T-helper 2 cell treated with Interferon-gamma antibody and Interleukin-4, amounts not matched to agents 100 ng/mL and 5 ng/mL, for 36 hours (primary cell): ENCODE measurements at regions not wholly inside any gene's neighbourhood (a gene's known extent, or its start where the extent isn't known, plus 50 kb on each side); places are given as distances from the start of the nearest gene placed in this dataset.

ENCODE experiments used
- intact Hi-C: fragments of 100-400 bp; cut with micrococcal nuclease; formaldehyde crosslinking; loops from one replicate; pipeline ENCODE4 v1.15.1; 2023

DNA sequence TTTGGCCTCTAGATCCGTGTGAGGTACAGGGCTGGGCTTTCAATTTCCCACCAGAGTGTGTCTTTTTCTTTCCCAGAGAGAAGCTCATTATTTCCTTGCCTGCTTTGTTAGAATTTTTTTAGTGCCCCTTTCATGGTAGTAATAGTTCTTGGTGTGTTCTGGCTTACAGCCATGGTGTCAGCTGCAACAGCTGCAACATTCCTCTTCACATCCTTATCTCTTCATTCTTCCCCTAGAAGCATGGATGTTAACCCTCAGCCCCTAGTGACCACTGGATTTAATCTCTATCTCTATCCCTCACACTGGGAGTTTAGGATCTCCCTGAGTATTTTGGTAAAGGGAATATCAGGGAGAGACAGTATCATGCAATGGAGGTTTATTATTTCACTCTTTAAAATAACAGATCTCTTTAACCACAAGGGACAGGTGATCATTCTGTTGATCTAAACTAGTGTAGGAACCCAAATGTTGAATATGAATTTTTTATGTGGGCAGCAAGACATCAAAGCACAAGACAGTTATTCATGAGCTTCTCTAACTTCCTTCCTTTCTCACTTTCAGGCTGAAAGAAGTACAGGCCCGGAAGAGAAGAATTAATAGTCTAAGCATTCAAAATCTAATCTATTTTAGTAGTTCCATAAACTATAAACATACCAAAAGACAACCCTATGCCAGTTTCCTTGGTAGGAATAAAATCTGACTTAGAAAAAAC lies 160.2 kb downstream of the FAM170A start:
- intact Hi-C loops: no loop called here

- intact Hi-C loops: no loop called here
Observed at GRCh38 chr5:119792161-119792799, 162.9 kb downstream of the FAM170A start.

DNA sequence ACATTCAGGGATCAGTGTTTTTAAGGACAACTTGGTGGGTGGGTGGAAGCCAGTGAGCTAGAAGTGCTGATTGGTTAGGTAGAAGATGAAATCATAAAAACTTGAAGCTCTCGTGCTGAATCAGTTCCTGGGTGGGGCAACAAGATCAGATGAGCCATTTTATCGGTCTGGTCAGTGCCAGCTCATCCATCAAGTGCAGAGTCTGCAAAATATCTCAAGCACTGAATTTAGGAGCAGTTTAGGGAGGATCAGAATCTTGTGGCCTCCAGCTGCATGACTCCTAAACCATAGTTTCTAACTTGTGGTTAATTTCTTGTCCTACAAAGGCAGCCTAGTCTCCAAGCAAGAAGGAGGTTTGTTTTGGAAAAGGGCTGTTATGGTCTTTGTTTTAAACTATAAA lies 166.4 kb downstream of the FAM170A start:
- intact Hi-C loops: no loop called here

GRCh38 chr5:119801570-119801969 lies 172.2 kb downstream of the FAM170A start:
- intact Hi-C loops: no loop called here

DNA sequence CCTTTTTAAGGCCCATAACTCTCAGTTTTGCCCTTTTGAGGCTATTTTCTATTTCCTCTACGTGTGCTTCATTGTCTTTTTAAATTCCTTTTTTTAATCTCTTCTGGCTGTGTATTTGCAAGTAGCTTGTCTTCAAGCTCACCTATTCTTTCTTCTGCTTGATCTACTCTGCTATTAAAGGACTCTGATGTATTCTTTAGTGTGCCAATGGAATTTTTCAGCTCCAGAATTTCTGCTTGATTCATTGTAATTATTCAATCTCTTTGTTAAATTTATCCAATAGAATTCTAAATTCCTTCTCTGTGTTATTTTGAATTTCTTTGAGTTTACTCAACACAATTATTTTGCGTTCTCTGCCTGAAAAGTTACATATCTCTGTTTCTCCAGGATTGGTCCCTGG lies 178.7 kb downstream of the FAM170A start:
- intact Hi-C loops: no loop called here

GRCh38 chr5:119808474-119808873 lies 179.1 kb downstream of the FAM170A start:
- intact Hi-C loops: no loop called here

GRCh38 chr5:119810217-119810616 lies 180.9 kb downstream of the FAM170A start:
- intact Hi-C loops: no loop called here

DNA sequence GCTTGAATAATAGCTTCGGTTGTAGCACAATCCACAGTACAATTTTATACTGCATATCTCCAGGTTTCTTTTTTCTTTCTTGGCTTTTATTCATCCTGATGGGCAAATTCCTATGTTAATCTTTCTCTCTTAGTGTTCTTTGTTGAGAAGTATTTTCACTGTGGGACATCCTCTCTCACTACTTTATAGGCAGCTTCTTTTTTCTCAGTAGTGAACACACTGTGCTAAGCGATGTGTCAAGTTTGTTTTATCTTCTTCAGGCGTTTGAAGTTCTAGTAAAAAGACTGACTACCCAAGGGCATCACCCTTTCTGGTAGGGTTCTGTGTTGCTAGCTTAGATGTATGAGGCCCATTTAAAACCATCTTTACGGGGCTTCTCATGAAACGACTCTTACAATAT lies 182.1 kb downstream of the FAM170A start:
- intact Hi-C loops: no loop called here

DNA sequence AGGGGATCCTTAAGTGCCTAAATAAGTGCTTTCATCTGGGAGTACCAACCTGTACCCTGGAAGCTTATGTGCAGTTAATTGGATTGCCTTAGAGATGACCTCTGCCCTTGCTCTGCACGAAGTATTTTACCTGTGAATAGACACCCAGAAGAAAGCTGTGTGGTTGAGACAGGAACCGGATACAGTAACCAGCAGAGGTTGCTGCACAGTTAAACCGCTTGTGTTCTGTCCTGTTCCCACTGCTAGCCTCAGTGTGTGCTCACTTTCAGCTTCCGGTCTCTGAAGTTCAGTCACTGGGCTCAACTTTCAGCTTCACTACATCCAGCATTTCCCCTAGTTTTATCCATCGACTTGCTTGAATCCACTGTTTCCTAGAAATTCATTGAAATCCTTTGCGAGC lies 185.3 kb downstream of the FAM170A start:
- intact Hi-C loops: no loop called here

DNA sequence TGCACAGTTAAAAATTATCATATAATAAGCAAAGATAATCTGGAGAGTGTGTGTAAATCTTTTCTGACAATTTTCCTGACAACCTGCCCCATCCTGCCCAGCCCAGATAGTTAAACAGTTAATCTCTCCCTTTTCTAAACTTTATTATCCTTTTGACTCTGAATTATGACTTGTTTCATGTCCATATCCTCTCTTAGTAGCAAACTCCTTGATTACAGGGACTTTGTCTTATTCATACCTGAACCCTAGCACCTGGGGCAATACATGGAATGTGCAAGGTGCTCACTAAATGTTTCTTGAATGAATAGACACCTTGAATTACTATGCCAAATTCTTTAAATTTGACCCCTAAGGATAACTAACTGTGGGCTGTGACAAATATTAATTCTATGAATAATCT lies 186.7 kb downstream of the FAM170A start:
- intact Hi-C loops: no loop called here

DNA sequence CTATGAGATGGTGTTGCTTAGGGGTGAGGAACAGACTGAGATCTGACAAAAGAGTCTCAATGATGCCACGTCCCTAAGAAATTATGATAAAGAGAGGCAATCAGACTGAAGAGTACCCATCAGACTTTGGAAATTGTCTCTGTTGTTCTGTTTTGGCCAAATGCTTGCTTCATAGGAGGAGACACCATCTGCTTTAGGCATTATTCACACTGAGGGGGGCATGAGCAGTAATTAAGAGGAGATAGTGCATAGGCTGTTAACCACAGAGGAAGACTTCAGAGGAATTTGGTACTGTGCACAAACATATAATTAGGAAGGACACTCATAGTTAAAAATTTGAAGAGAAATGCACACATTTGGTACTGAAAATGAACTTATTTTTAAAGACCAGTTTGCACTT lies 190.7 kb downstream of the FAM170A start:
- intact Hi-C loops: no loop called here

- intact Hi-C loops: no loop called here
Observed at GRCh38 chr5:119820608-119821007, 191.2 kb downstream of the FAM170A start.

- intact Hi-C loops: no loop called here
Observed at GRCh38 chr5:119828541-119828940, 199.2 kb downstream of the FAM170A start.

- intact Hi-C loops: no loop called here
Observed at GRCh38 chr5:119829341-119829740, 200.0 kb downstream of the FAM170A start.

DNA sequence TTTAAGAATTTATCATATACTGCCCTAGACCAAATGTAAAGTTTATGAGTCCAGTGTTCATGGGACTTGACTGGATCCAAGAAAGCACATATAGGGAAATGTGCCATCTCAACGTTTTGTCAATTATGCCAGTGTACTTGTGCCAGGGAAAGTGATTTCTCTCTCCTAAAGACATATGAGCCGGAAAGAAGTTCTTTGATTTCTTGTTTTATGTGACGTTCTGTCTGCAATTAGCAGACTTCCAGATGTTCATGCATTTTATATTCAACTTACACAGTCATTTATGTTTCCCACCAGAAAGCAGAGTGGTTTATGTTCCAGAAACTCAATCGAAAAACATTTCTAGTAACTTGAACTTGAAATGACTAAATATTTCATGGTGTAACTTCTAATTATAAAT lies 203.8 kb downstream of the FAM170A start:
- intact Hi-C loops: no loop called here

GRCh38 chr5:119840175-119840574 lies 210.8 kb downstream of the FAM170A start:
- intact Hi-C loops: no loop called here

DNA sequence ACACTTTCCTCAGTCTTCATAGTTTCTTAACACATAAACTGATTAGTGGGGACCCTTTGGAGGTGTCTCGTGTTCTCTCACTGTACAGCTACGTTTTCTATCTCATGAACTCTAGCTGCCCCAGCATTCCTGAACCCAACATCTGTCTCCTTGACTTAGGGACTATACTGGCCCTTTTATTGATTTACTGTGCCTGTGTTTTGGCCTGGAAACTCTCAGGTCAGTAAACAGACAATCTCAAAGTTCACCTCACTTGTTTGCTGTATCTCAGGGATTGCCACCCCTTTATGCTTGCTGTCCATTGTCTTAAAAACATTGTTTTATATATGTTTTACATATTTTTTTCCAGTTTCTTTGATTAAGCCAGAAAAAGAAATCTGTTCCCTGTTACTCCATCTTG lies 222.8 kb downstream of the FAM170A start:
- intact Hi-C loops: no loop called here

DNA sequence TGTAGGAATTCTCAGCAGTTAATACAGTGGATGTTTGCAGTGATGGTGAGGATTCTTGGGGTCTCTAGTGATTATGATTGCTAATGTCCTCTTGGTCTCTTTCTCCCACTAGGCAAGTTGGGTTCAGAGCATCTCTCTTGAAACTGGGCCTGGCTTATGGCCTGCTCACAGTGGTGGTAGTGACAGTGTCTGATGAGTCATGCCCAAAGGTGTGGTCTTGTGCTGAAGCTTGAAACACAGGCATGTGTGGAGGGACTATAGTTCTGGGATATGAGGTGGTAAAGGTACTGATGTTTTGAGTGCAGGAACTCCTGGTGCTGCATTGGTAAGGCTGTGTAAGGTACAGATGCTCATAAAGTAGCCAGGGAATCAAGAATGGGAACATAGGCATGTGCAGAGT lies 231.1 kb downstream of the FAM170A start:
- intact Hi-C loops: no loop called here

- intact Hi-C loops: no loop called here
Observed at GRCh38 chr5:119862619-119863018, 233.3 kb downstream of the FAM170A start.

DNA sequence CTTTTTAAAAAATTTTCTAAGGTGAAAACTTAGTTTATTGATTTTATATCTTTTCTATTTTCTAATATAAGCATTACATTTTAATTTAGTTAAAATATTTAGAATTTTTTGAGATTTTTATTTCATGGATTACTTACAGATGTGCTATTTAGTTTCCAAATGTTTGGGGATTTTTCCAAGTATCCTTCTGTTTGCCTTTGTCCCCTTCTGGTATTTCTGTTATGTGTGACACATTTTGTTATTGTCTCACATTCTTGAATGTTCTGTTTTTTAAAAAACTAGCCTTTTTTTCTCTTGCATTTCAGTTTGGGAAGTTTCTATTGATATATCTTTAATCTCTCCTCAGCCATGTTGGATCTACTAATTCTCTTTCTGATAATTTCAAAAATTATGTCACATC lies 234.9 kb downstream of the FAM170A start:
- intact Hi-C loops: no loop called here

- intact Hi-C loops: no loop called here
Observed at GRCh38 chr5:119873611-119874010, 244.3 kb downstream of the FAM170A start.

GRCh38 chr5:119876522-119876921 lies 247.2 kb downstream of the FAM170A start:
- intact Hi-C loops: no loop called here

GRCh38 chr5:119878712-119879111 lies 249.4 kb downstream of the FAM170A start:
- intact Hi-C loops: no loop called here
